ENCODE measurements at regions not wholly inside any gene's neighbourhood (a gene's known extent, or its start where the extent isn't known, plus 50 kb on each side); places are given as distances from the start of the nearest gene placed in this dataset.

DNA sequence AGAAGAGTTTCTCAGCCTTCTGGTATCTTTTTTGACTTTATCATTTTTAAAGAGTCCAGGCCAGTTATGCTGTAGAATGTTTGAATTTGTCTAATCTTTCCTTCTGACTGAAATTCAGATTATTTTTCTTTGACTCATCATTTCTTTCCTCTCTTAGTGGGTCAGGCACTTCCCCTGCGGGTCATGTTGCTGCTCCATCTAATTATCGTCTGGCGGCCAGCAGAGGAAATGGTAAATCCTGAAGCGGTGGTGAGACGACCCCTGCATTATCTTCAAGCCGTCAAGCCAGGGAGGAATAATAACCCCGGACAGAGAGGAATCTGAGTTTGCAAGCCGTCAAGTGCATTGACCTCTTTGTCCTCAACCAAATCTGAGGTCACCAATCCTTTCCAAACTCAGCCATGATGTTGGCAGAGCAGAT lies 102.1 kb downstream of the ADSS2 start:
- peak in 3 of 4 experiments; percentile 35 to 50 (median 42) for DNase-seq

DNA sequence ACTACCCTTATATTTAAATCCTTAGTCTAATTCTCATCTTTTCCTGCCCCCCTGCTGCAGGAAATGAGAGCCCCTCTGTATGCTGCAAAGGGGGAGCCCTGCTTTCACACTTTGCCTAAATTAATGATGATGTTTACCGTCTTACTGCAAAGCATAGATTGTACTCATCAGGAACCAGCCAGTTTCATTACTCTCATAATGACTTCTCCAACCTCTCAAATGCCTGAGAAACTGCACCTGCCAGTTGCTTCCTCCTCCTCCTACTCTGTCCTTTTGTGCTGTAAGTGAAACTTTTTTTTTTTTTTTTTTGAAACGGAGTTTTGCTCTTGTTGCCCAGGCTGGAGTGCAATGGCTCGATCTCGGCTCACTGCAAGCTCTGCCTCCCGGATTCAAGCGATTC lies 101.7 kb downstream of the ADSS2 start:
- DNase-seq: peak; percentile 27 to 54 (median 50)

DNA sequence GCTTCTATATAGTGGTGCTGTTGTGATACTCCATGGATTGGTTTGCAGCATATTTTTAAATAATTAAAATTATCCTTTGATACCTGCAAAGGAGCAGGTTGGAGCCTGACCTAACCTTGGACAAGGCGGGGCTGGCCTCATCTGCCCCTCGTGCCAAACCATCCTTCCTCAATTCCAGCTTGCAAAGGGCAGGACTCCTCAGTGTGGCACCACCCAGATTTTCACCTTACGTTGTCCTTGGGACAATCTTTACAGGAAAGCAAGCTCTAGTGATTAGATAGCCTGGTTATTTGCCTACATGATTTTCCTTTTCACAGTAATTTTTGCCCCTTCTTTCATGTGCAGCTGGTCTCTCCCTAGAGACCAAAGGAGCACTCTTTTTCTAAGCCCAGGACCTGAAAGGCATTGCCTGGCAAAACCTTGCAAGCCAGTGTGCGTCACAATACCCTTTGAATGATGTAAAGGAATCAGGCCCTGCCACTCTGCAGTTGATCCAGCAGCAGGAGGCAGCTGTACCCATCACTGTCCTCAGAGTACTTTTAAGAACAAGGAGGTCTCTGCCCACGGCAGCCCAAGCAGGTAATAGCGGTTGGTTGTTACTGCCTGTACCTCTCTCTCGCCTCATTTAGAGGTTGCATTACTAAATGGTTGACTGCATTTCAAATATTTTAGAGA lies 99.4 kb downstream of the ADSS2 start:
- peak in 1 of 4 experiments; percentile 13 for DNase-seq

- DNase-seq: peak; percentile 95 to 99 (median 97)
These were observed 98.1 kb downstream of the ADSS2 start for GRCh38 chr1:244353551-244354091.

- DNase-seq: peak in 1 of 4 experiments; percentile 19
These were observed 96.9 kb downstream of the ADSS2 start for GRCh38 chr1:244354810-244355278.

- no peak for DNase-seq
These were observed 95.3 kb downstream of the ADSS2 start for GRCh38 chr1:244356376-244356775.
